ENCODE measurements at regions not wholly inside any gene's neighbourhood (a gene's known extent, or its start where the extent isn't known, plus 50 kb on each side); places are given as distances from the start of the nearest gene placed in this dataset.

- DNase-seq (ENCODE audit: low spot score): no peak
Measured at GRCh38 chr12:127893895-127894609, 372.9 kb upstream of the TMEM132C start.

DNA sequence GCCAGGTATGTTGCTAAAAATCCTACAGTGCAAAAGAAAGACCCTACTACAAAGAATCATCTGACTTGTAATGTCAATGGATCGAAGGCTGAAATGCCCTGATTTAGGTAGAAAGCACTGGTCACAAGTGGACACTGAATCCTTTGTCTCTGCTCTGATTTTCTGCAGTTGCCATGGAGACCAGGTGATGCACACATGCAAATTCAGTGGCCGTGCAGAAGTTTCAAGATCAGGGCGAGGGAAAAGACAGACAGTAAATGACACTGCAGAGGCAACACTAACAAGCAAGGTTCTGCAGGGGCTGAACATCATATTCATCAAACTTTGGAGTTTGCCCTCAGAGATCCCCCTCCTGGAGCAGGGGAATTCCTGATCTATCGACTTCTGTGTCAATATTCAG lies 370.3 kb upstream of the TMEM132C start:
- DNase-seq (ENCODE audit: low spot score): no peak

DNA sequence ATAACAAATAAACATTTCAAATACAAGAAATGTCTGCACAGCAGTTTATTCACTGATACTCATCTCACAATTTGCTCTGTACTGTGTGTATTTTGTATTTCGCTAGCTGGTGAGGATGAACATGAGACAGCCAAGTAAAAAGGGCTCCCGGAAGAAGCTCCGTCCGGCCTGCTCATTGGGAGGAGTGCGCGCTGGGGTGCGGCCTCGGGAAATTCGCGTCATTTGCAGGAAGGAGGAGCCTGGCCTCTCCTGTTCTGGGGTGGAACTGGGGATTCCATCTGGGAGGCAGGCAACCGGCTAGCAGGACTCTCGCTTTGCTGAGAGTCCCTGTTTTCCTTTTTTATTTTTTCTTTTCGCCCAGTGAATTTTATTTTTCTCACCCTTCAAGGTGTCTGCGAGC lies 368.4 kb upstream of the TMEM132C start:
- no peak for DNase-seq (ENCODE audit: low spot score)

DNA sequence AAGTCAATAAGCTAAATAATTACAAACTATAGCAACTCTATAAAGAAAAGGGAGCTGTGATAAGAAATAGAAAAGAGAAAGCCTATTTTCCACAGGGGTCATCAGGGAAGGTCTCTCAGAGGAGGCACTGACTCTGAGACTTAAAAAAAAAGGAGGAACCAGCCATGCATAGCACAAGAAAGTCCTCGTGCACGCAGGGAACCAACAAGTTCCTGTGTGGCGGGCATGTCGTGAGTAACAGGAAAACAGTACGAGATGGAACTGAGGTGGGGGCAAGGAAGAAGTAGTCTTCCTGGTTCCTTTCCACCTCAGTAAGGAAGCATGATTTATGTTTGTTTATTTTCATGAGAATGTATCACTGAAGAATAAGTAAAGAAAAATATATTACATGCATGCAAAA lies 367.0 kb upstream of the TMEM132C start:
- DNase-seq (ENCODE audit: low spot score): no peak

DNA sequence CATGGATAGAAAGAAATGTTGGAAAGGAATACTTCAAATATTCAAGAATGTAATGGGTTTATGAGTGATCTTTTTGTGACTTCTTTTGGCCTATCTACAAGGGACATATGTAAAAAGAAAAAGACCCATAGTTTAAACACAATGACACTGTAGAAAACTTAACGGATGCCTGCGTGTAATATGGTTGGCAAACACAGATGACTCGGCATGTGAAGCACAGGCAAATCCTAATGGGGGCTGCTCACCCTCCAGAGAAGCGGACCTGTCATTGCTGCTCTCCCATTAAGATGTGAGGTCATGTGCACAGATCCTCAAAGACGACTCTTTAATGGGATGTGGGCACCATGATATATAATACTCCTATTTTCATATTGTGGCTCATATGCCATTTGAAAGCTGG lies 366.6 kb upstream of the TMEM132C start:
- no peak for DNase-seq (ENCODE audit: low spot score)

- DNase-seq (ENCODE audit: low spot score): no peak
Measured at GRCh38 chr12:127903146-127903545, 363.8 kb upstream of the TMEM132C start.

GRCh38 chr12:127909041-127909440 lies 357.9 kb upstream of the TMEM132C start:
- no peak for DNase-seq (ENCODE audit: low spot score)

DNA sequence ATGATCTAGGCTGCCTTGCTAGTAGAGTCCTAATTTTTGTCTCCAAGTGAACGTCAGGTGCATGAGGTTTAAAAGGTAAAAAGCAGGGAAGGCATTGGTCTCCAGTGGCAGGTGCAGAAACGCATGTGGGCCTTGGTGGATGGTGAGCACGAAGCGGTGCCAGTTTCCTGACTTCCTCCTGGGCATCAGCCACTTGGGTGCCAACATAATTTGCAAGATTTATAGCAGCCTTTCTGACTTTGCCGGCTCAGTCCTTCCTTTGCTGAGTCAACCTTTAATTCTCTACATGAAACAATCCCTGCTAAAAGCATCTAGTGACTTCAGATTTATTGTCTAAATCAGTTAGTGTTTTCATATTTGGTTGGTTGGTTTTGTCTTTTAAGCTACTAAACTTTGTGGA lies 355.7 kb upstream of the TMEM132C start:
- DNase-seq (ENCODE audit: low spot score): no peak

- no peak for DNase-seq (ENCODE audit: low spot score)
Measured at GRCh38 chr12:127912035-127912665, 354.8 kb upstream of the TMEM132C start.

- no peak for DNase-seq (ENCODE audit: low spot score)
Measured at GRCh38 chr12:127923501-127923900, 343.5 kb upstream of the TMEM132C start.

GRCh38 chr12:127925971-127926370 lies 341.0 kb upstream of the TMEM132C start:
- no peak for DNase-seq (ENCODE audit: low spot score)

GRCh38 chr12:127928178-127928577 lies 338.8 kb upstream of the TMEM132C start:
- no peak for DNase-seq (ENCODE audit: low spot score)

DNA sequence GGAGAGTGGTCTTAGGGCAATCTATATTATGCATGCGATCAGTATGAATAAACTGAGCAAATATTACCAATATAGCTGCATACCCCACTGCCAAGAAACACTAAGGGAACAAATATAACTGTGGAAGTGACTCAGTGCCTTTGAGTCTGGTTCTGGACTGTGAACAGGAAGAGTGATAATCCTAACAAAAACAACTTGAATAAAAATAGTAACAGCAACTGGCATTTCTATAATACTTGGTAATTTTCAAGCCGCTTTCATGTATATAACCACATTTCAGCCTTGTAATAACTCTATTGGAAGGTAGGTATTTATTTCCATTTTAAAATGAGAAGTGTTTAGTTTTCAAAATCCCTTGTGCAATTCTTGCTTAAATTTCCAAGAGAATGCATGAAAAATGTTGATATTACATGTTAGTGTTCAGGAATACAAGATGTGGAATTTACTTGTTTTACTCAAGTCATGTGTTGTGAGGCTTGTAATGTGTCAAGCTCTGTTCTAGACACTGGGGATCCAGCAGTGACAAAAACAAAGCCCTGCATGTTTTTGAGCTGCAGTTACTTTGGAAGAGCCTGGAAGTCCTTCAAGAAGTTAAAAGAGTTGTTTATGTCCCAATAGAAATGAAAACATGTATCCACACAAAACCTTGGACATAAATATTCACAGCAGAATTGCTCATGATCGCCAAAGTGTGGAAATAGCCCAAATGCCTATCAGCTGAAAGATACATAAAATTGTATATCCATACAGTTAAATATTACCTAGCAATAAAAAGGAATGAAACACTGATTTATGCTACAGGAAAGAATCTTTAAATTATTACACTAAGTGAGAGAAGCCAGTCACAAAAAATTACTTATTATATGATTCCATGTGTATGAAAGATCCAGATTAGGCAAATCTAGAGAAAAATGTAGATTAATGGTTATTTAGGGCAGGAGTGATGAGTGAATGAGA lies 338.1 kb upstream of the TMEM132C start:
- DNase-seq (ENCODE audit: low spot score): no peak

DNA sequence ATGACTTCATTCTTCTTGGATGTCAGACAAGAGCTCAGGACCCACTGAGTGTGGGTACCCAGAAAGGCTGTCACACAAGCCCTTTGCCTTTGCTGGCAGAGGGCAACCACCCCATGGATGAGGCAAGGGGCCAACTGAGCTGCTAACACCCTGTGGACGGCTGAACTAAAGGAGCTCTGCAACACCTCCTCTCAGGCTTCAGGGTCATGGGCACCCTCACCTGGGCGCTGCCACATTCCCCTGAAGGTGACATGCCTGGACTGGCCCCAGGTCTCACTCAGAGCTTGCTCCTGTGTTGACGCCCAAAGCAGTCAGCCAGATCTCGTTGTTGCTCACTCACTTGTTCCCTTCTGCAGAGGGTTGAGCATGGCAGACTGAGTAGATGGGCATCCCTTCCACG lies 336.8 kb upstream of the TMEM132C start:
- no peak for DNase-seq (ENCODE audit: low spot score)

GRCh38 chr12:127934409-127934808 lies 332.6 kb upstream of the TMEM132C start:
- DNase-seq (ENCODE audit: low spot score): no peak

DNA sequence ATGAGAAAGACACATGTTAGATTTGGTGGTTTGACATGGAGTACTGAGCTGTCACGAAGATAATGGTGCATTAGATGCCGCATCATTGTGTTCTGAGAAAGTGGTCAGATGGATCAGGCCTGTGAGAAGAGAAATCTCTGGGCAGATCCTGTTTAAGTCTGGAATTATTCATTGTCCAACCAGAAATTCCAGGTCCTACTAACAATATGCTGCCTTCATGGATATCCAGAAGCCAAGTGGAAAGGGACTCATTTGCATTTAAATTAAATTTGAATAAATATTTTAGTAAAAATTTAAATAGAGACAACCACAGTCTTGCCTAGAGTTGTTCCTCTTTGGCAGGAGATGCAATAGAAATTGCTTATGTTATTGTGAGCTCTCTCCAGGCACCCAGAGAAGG lies 330.5 kb upstream of the TMEM132C start:
- no peak for DNase-seq (ENCODE audit: low spot score)

DNA sequence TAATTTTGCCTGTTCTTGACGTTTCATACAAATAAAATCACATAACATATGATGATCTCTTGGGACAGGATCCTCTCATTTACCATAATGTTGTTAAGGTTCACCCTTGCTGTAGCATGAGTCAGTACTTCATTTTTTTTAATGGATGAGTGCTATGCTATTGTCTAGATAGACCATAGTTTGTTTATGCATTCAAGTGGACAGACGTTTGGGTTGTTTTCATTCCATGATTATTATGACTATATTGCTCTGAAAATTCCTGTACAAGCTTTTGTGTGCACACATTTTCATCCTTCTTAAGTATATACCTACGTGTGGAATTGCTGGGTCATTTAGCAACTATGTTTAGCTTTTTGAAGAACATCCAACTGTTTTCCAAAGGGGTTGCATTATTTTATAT lies 325.6 kb upstream of the TMEM132C start:
- no peak for DNase-seq (ENCODE audit: low spot score)

DNA sequence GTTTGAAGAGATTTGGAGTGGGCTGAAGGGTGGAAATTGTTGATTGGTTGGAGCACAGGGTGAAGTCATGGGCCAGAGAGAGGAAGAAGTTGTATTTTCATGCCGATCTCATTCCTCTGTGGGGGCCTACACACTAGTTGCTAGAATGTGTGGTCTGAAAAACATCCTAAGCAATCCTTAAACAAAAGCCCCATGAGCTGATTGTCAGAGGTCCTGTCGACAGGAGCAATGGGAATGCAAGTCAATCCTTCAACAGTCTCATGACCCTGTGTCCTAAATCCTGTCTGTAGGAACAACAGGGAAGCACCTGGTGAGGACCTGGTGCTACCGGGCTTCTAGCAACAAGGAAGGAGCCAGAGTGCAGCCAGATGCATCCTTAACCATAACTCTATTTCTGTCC lies 324.0 kb upstream of the TMEM132C start:
- no peak for DNase-seq (ENCODE audit: low spot score)

- no peak for DNase-seq (ENCODE audit: low spot score)
Measured at GRCh38 chr12:127943481-127944210, 323.3 kb upstream of the TMEM132C start.

DNA sequence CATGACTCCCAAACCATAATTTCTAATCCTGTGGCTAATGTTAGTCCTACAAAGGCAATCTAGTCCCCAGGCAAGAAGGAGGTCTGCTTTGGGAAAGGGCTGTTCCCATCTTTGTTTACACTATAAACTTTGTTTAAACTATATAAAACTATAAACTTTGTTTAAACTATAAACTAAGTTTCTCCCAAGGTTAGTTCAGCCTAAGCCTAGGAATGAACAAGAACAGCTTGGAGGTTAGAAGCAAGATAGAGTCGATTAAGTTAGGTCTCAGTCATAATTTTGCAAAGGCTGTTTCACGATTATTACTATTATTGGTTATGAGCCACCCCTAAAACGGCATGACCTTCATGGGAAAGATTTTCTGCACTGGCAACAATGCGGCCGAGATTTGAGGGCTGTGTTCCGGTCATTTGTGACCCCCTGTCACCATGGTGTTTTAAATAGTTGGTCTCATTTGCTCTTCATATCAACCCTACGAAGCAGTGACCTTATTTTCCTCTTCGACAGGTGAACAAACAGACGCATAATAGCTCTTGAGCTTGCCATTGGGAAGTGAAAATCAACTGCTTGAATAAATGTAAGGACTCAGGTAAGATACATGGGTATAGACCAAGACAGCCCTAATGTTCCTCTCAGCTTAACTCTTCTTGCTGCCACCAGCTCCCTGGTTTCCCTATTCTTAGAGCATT lies 322.6 kb upstream of the TMEM132C start:
- DNase-seq (ENCODE audit: low spot score): no peak

GRCh38 chr12:127957001-127957660 lies 309.8 kb upstream of the TMEM132C start:
- no peak for DNase-seq (ENCODE audit: low spot score)
